D341Med (cell line): ENCODE measurements at regions not wholly inside any gene's neighbourhood (a gene's known extent, or its start where the extent isn't known, plus 50 kb on each side); places are given as distances from the start of the nearest gene placed in this dataset.

ENCODE experiments used
- DNase-seq: peaks from one replicate; pipeline ENCODE4 v3.0.0; 2012; ENCODE audit warnings: low spot score

DNA sequence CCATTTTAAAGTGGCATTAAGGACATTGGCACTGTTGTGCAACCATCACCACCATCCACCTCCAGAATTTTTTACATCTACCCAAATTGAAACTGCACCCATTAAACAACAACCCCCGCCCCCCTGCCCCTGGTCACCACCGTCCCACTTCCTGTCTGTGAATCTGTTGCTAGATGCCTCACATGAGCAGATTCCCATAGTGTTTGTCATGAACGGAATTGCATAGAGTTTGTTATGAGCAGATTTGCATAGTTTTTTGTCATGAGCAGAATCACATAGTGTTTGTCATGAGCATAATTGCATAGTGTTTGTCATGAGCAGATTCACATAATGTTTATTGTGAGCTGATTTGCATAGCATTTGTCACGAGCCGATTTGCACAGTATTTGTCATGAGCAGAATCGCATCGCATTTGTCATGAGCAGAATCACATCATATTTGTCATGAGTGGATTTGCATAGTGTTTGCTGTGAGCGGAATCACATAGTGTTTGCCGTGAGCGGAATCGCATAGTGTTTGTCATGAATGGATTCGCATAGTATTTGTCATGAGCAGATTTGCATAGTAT is 54.0 kb upstream of the GTF3A start:
- no peak for DNase-seq

DNA sequence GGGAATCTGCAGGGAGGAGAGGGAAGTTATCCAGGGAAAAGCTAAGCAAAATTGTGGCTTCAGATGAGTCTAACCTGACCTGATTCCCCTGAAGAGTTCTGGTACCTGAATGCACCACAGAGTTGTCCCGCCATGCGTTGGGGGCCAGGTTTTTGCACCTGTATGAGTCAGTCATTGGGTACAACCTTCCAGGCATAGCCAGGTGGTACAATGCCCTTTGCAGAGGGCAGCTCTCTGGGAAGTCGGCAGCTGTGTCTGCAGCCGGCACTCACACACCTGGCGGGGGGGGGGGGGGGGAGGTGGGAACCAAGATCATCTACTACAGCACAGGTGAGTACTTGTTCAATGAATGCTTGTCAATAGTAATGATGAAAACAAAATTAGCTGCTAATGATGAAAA is 52.5 kb upstream of the GTF3A start:
- no peak for DNase-seq

DNA sequence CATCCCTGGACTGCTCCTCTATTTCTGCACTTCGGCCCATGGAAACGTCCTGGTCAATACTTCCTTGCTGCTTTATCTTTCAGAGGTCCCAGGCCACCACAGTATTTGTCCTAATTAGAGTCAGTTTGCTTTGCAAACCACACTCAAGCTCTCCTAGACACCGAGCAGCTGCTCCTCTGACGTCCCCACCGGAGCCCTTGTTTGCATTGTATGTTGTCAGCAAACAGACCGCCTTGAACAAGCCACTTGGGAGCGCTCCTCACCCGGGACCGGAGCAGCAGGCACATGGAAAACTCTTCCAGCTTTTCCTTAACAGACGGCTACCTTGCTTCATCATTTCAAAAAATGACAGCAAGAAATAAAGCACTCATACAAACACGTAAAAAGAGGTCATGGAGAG is 51.5 kb upstream of the GTF3A start:
- DNase-seq = no peak

DNA sequence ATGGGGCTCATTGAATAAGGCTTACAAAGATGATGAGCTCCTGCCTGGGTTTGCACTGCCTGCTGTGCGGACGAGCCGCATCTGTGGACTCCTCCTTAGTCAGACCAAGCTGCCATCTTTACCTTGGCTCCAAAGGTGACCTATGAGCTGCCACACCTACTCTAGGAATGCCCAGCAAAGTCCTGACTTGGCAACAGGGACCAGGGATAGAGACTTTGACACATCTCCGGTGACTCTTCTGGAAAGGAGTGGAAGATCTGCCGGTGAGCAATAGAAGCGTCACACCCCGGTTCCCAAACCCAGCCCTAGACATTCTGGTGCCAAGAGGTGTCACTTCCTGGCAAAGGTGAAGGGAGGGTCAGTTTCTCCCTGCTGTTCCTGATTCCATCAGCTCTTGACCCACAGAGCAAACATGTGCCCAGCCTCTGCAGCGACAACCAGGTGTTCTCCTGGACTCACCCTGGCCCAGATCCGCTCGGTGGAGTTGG is 50.2 kb upstream of the GTF3A start:
- DNase-seq = no peak
